Karpas-422 (cell line): ENCODE measurements at regions not wholly inside any gene's neighbourhood (a gene's known extent, or its start where the extent isn't known, plus 50 kb on each side); places are given as distances from the start of the nearest gene placed in this dataset.

Source experiments
- DNase-seq: peaks from one replicate; pipeline ENCODE4 v3.0.0-alpha.2; 2015
- H2AFZ ChIP-seq: fragments of 200-600 bp; sonication (generic); 2 replicates; pipeline ENCODE4 v1.6.1; 2014; ENCODE audit warnings: antibody characterized with exemption, low read length, mixed read lengths
- H3K27ac ChIP-seq: fragments of 200-600 bp; sonication (generic); 2 replicates; pipeline ENCODE4 v1.5.1; 2014; ENCODE audit warnings: mild to moderate bottlenecking, low read length, moderate library complexity
- H3K27me3 ChIP-seq: fragments of 200-600 bp; sonication (generic); 2 replicates; pipeline ENCODE4 v1.6.1; 2014; ENCODE audit warnings: low read length, mixed read lengths
- H3K36me3 ChIP-seq: fragments of 200-600 bp; sonication (generic); 2 replicates; pipeline ENCODE4 v1.6.1; 2014; ENCODE audit warnings: low read length, mixed read lengths; ENCODE audit not compliant: insufficient read depth
- H3K4me1 ChIP-seq: fragments of 200-600 bp; sonication (generic); 2 replicates; pipeline ENCODE4 v1.6.1; 2014; ENCODE audit warnings: mild to moderate bottlenecking, low read length, mixed read lengths
- H3K4me2 ChIP-seq: fragments of 200-600 bp; sonication (generic); 2 replicates; pipeline ENCODE4 v1.6.1; 2014; ENCODE audit warnings: low read length, low read depth, mild to moderate bottlenecking; ENCODE audit not compliant: poor library complexity, severe bottlenecking
- H3K4me3 ChIP-seq: fragments of 200-600 bp; sonication (generic); 2 replicates; pipeline ENCODE4 v1.5.1; 2014; ENCODE audit warnings: mild to moderate bottlenecking, antibody characterized with exemption, low read length, mixed read lengths
- H3K79me2 ChIP-seq: fragments of 200-600 bp; sonication (generic); 2 replicates; pipeline ENCODE4 v1.6.1; 2014; ENCODE audit warnings: mild to moderate bottlenecking, low read length, mixed read lengths
- H3K9ac ChIP-seq: fragments of 200-600 bp; sonication (generic); 2 replicates; pipeline ENCODE4 v1.6.0; 2014; ENCODE audit warnings: low read length
- H3K9me2 ChIP-seq: fragments of 200-600 bp; sonication (generic), shearing (Covaris generic); replicated peaks from 2 replicates; pipeline ENCODE4 v1.6.0; 2014; ENCODE audit warnings: mild to moderate bottlenecking, low read length, moderate library complexity; ENCODE audit not compliant: insufficient read depth
- H3K9me3 ChIP-seq: fragments of 300-700, 200-600 bp; sonication (generic); 2 replicates; pipeline ENCODE4 v1.6.1; 2014; ENCODE audit warnings: low read length, mixed read lengths
- H4K20me1 ChIP-seq: fragments of 200-600 bp; sonication (generic); 2 replicates; pipeline ENCODE4 v1.6.1; 2014; ENCODE audit warnings: mild to moderate bottlenecking, antibody characterized with exemption, low read length, low read depth; ENCODE audit not compliant: insufficient read depth

- no peak overlapping the region for H3K4me3 ChIP-seq
- no peak overlapping the region for H3K9ac ChIP-seq
- DNase-seq, result no peak
- no peaks in the 10 kb centered on the region for H3K36me3 ChIP-seq
- H2AFZ ChIP-seq, result no peak overlapping the region
- no peaks in the 10 kb centered on the region for H3K4me1 ChIP-seq
- H4K20me1 ChIP-seq, result no peaks in the 10 kb centered on the region
- no peak overlapping the region for H3K27ac ChIP-seq
- H3K27me3 ChIP-seq, result no peaks in the 10 kb centered on the region
- H3K9me3 ChIP-seq, result peaks cover 10% of the 10 kb centered on the region; the same call in 1 of the 2 replicates
- H3K4me2 ChIP-seq, result no peak overlapping the region
- no peaks in the 10 kb centered on the region for H3K79me2 ChIP-seq
- no peaks in the 10 kb centered on the region for H3K9me2 ChIP-seq
Measured at GRCh38 chr2:212628586-212628985, 90.0 kb upstream of the ERBB4 start.

- H4K20me1 ChIP-seq, result no peaks in the 10 kb centered on the region
- no peak overlapping the region for H3K4me2 ChIP-seq
- no peaks in the 10 kb centered on the region for H3K36me3 ChIP-seq
- H3K4me3 ChIP-seq, result no peak overlapping the region
- no peak overlapping the region for H3K9ac ChIP-seq
- no peaks in the 10 kb centered on the region for H3K4me1 ChIP-seq
- no peak for DNase-seq
- H3K79me2 ChIP-seq, result no peaks in the 10 kb centered on the region
- no peak overlapping the region for H2AFZ ChIP-seq
- H3K27me3 ChIP-seq, result no peaks in the 10 kb centered on the region
- H3K9me2 ChIP-seq, result no peaks in the 10 kb centered on the region
- H3K9me3 ChIP-seq, result peaks cover 9% of the 10 kb centered on the region; the same call in 1 of the 2 replicates
- no peak overlapping the region for H3K27ac ChIP-seq
Measured at GRCh38 chr2:212626371-212626918, 87.8 kb upstream of the ERBB4 start.

GRCh38 chr2:212619954-212620353, 81.4 kb upstream of the ERBB4 start:
- peaks cover 5% of the 10 kb centered on the region; the same call in 1 of the 2 replicates for H3K9me3 ChIP-seq
- H3K4me1 ChIP-seq, result no peaks in the 10 kb centered on the region
- no peaks in the 10 kb centered on the region for H4K20me1 ChIP-seq
- no peaks in the 10 kb centered on the region for H3K79me2 ChIP-seq
- H3K4me3 ChIP-seq, result no peak overlapping the region
- no peaks in the 10 kb centered on the region for H3K36me3 ChIP-seq
- no peak for DNase-seq
- no peaks in the 10 kb centered on the region for H3K27me3 ChIP-seq
- no peak overlapping the region for H2AFZ ChIP-seq
- H3K9me2 ChIP-seq, result no peaks in the 10 kb centered on the region
- no peak overlapping the region for H3K9ac ChIP-seq
- no peak overlapping the region for H3K27ac ChIP-seq
- H3K4me2 ChIP-seq, result no peak overlapping the region

- Histone ChIP-seq H4K20me1 (no peaks in the 10 kb centered on the region), H3K4me2 (no peak overlapping the region)
Measured at GRCh38 chr2:212618636-212619035, 80.0 kb upstream of the ERBB4 start.

GRCh38 chr2:212610872-212611425, 72.3 kb upstream of the ERBB4 start:
- Histone ChIP-seq H3K4me1 (no peaks in the 10 kb centered on the region), H3K4me3 (no peak overlapping the region), H3K27ac (no peak overlapping the region), H2AFZ (no peak overlapping the region), H3K9me3 (no peaks in the 10 kb centered on the region; the same call in 1 of the 2 replicates), H3K79me2 (no peaks in the 10 kb centered on the region), H3K9ac (no peak overlapping the region), H3K27me3 (no peaks in the 10 kb centered on the region), H3K4me2 (no peak overlapping the region), H3K36me3 (no peaks in the 10 kb centered on the region), H4K20me1 (no peaks in the 10 kb centered on the region), H3K9me2 (no peaks in the 10 kb centered on the region)
- DNase-seq, result no peak

More at GRCh38 chr2:212618636-212619035, 80.0 kb upstream of the ERBB4 start:
- H3K27me3 ChIP-seq, result no peaks in the 10 kb centered on the region
- no peaks in the 10 kb centered on the region for H3K79me2 ChIP-seq
- H3K9me3 ChIP-seq, result peaks cover 5% of the 10 kb centered on the region; the same call in 1 of the 2 replicates
- H2AFZ ChIP-seq, result no peak overlapping the region
- no peaks in the 10 kb centered on the region for H3K4me1 ChIP-seq
- H3K9ac ChIP-seq, result no peak overlapping the region
- H3K9me2 ChIP-seq, result no peaks in the 10 kb centered on the region
- H3K27ac ChIP-seq, result no peak overlapping the region
- DNase-seq, result no peak
- H3K4me3 ChIP-seq, result no peak overlapping the region
- no peaks in the 10 kb centered on the region for H3K36me3 ChIP-seq

GRCh38 chr2:212609479-212609878, 70.9 kb upstream of the ERBB4 start:
- Histone ChIP-seq H4K20me1 (no peaks in the 10 kb centered on the region), H3K27me3 (no peaks in the 10 kb centered on the region), H3K4me1 (no peaks in the 10 kb centered on the region), H3K9me3 (no peaks in the 10 kb centered on the region; the same call in 1 of the 2 replicates), H3K27ac (no peak overlapping the region), H3K9me2 (no peaks in the 10 kb centered on the region), H3K4me2 (no peak overlapping the region), H3K36me3 (no peaks in the 10 kb centered on the region), H3K4me3 (no peak overlapping the region), H3K79me2 (no peaks in the 10 kb centered on the region), H2AFZ (no peak overlapping the region), H3K9ac (no peak overlapping the region)
- DNase-seq, result no peak

GRCh38 chr2:212607080-212607479, 68.5 kb upstream of the ERBB4 start:
- no peak overlapping the region for H3K9ac ChIP-seq
- no peaks in the 10 kb centered on the region for H3K9me2 ChIP-seq
- no peaks in the 10 kb centered on the region for H3K27me3 ChIP-seq
- H3K4me1 ChIP-seq, result no peaks in the 10 kb centered on the region
- H3K4me2 ChIP-seq, result no peak overlapping the region
- H2AFZ ChIP-seq, result no peak overlapping the region
- DNase-seq, result no peak
- H3K9me3 ChIP-seq, result no peaks in the 10 kb centered on the region; the same call in 1 of the 2 replicates
- no peaks in the 10 kb centered on the region for H3K79me2 ChIP-seq
- no peaks in the 10 kb centered on the region for H3K36me3 ChIP-seq
- H4K20me1 ChIP-seq, result no peaks in the 10 kb centered on the region
- no peak overlapping the region for H3K27ac ChIP-seq
- no peak overlapping the region for H3K4me3 ChIP-seq

- DNase-seq, result no peak
- Histone ChIP-seq H3K4me2 (no peak overlapping the region), H4K20me1 (no peaks in the 10 kb centered on the region), H3K9me2 (no peaks in the 10 kb centered on the region), H3K79me2 (no peaks in the 10 kb centered on the region), H3K27me3 (no peaks in the 10 kb centered on the region), H3K9ac (no peak overlapping the region), H3K36me3 (no peaks in the 10 kb centered on the region), H3K9me3 (no peaks in the 10 kb centered on the region; the same call in 1 of the 2 replicates), H3K4me3 (no peak overlapping the region), H3K4me1 (no peaks in the 10 kb centered on the region), H2AFZ (no peak overlapping the region), H3K27ac (no peak overlapping the region)
Measured at GRCh38 chr2:212606232-212606631, 67.6 kb upstream of the ERBB4 start.
